SH-SY5Y (cell line): ENCODE measurements at regions not wholly inside any gene's neighbourhood (a gene's known extent, or its start where the extent isn't known, plus 50 kb on each side); places are given as distances from the start of the nearest gene placed in this dataset.

Experiments
- GATA2 ChIP-seq: IDR thresholded peaks from 2 replicates; pipeline ENCODE4 v1.6.1; 2011; ENCODE audit warnings: mild to moderate bottlenecking, low read depth, low read length
- GATA3 ChIP-seq: IDR thresholded peaks from 2 replicates; pipeline ENCODE4 v1.6.1; 2011; ENCODE audit warnings: low read depth, mild to moderate bottlenecking, low read length, moderate library complexity

GRCh38 chr6:49255335-49255734 lies 207.7 kb downstream of the MMUT start:
- TF ChIP-seq GATA3, result no peak
- no peak for TF ChIP-seq GATA2
